Activated naive CD4-positive, alpha-beta T cell treated with anti-CD3 and anti-CD28 coated beads, Interleukin-2, amount 50 U/mL, for 72 hours (primary cell): ENCODE measurements at regions not wholly inside any gene's neighbourhood (a gene's known extent, or its start where the extent isn't known, plus 50 kb on each side); places are given as distances from the start of the nearest gene placed in this dataset.

Source experiments
- ATAC-seq, 2 donors: fragments of 150-1000 bp; cut with Tn5 transposase; 2 replicates each; pipeline ENCODE4 v1.10.0; 2021; ENCODE audit warnings: mild to moderate bottlenecking in 2 of 2, moderate library complexity in 2 of 2
- DNase-seq, 2 donors: peaks; one replicate each; pipeline ENCODE4 v3.0.0; 2021 to 2022; ENCODE audit warnings: low spot score in 2 of 2
- H3K27ac Mint-ChIP-seq, 2 donors: one replicate each; pipeline ENCODE4 v1.8.0; 2022; ENCODE audit warnings: mild to moderate bottlenecking in 2 of 2, mixed read lengths in 2 of 2
- H3K36me3 Mint-ChIP-seq, 2 donors: one replicate each; pipeline ENCODE4 v1.8.0; 2022; ENCODE audit warnings: mixed read lengths in 2 of 2
- H3K9me3 Mint-ChIP-seq, 2 donors: one replicate each; pipeline ENCODE4 v1.8.0; 2022; ENCODE audit warnings: mixed read lengths in 2 of 2

DNA sequence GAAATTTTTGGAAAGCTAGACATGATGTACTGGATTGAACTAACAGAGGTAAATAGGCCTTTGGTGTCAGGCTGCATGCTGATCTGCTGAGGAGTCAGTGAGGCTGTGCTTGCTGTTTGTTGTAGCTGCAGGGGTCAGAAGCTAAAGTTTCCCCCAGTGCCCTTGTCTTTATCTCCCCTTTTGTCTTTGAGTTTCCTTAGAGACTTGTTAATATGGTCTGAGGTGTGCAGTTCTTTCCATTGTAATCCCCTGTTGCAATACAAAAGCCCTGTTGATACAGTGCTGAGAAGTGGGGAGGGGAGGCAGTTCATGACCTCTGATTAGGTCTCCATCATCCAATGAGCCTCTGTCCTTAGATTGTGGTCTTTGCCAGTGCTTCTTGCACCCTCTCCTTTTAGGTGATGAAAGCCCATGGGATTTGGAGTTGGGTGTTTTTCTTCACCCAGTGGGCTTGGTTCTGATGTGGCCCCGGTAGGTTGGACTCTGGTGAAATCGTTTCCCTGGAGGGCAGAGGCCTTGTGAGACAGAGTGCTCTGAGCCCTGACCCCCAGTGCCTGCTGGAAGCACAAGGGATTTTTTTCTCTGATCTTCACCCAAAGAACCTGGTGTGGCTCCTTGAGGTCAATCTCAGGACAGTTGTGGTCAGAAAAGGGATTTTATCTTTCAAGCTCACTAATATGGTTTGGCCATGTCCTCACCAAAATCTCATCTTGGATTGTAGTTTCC lies 163.1 kb downstream of the TMEM18 start:
- H3K9me3 Mint-ChIP-seq = peaks cover 3 to 4% of the 10 kb centered on the region in 2 donors

GRCh38 chr2:510839-511238 lies 166.4 kb downstream of the TMEM18 start:
- no peak for ATAC-seq
- no peaks in the 10 kb centered on the region for H3K36me3 Mint-ChIP-seq
- H3K9me3 Mint-ChIP-seq = peaks cover 3 to 4% of the 10 kb centered on the region in 2 donors
- DNase-seq = no peak
- no peak overlapping the region for H3K27ac Mint-ChIP-seq

More for the DNA sequence above, 163.1 kb downstream of the TMEM18 start:
- DNase-seq (no peak), ATAC-seq (no peak)
- H3K27ac Mint-ChIP-seq = no peak overlapping the region
- H3K36me3 Mint-ChIP-seq = no peaks in the 10 kb centered on the region

DNA sequence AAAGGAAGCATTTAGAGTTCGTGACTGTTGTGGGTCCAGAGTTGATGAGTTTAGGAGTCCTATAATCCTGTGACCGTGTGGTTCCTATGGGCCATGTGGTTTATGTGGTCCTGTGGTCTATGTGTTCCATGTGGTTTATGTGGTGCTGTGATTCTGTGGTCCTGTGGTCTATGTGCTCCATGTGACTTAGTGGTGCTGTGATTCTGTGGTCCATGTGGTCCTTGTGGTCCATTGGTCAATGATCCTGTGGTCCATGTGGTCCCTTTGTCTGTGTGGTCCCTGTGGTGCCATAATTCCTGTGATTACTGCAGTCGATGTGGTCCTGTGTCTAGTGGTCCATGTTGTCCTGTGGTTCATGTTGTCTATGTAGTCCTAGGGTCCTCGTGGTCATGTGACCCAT lies 167.3 kb downstream of the TMEM18 start:
- DNase-seq (no peak), ATAC-seq (peak in 1 of 2 donors; percentile 33)
- H3K27ac Mint-ChIP-seq = peak overlapping the region in 1 of 2 donors; percentile 52
- no peaks in the 10 kb centered on the region for H3K36me3 Mint-ChIP-seq
- H3K9me3 Mint-ChIP-seq = peaks cover 3 to 4% of the 10 kb centered on the region in 2 donors

GRCh38 chr2:508121-508520 lies 169.1 kb downstream of the TMEM18 start:
- no peak for DNase-seq
- no peak for ATAC-seq
- peaks cover 3 to 4% of the 10 kb centered on the region in 2 donors for H3K9me3 Mint-ChIP-seq
- no peaks in the 10 kb centered on the region for H3K36me3 Mint-ChIP-seq
- no peak overlapping the region for H3K27ac Mint-ChIP-seq

DNA sequence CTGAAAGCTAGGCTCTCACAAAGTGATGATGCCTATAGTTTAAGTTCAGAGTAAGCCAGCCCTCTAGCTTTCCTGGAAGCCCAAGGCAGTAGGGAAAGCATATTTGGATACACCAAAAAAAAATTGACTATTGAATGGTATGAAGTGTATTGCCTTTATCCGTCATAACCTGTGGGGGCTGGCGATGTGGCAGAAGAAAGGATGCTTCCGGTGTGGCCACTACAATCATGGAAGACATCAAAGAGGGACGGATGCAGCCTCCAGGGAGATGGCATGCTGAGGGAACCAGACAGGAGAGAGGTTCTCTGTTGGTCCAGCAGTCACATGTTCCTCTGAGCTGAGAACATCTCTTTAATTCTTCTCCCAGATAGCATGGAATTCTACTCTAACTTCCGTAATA lies 170.3 kb downstream of the TMEM18 start:
- H3K27ac Mint-ChIP-seq = no peak overlapping the region
- H3K9me3 Mint-ChIP-seq = peaks cover 3 to 4% of the 10 kb centered on the region in 2 donors
- H3K36me3 Mint-ChIP-seq = no peaks in the 10 kb centered on the region
- ATAC-seq (no peak), DNase-seq (no peak)

- H3K9me3 Mint-ChIP-seq = peaks cover 3 to 4% of the 10 kb centered on the region in 2 donors
- DNase-seq (no peak), ATAC-seq (no peak)
- H3K27ac Mint-ChIP-seq = no peak overlapping the region
- H3K36me3 Mint-ChIP-seq = no peaks in the 10 kb centered on the region
Observed at GRCh38 chr2:506451-506850, 170.8 kb downstream of the TMEM18 start.

DNA sequence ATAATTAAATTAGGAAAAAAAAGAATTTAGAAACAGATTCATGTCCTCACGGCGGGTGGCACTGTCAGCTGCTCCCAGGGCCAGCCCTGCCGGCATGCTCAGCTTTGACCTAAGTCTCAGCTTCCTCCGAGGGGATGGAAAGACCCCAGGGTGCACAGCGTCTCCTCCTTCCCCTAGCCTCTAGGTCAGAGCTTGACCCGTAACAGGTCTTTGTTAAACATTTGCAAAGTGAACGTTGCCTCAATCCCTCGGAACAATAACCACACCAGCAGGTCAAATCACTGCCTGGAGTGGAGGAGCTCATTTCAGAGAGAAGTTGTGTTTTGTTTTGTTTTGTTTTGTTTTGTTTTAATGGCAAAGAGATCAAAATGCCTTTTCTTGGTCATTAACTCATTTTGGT lies 171.3 kb downstream of the TMEM18 start:
- Mint-ChIP-seq H3K27ac (no peak overlapping the region), H3K9me3 (peaks cover 3% of the 10 kb centered on the region in 2 donors), H3K36me3 (no peaks in the 10 kb centered on the region)
- no peak for ATAC-seq
- DNase-seq = no peak

GRCh38 chr2:503288-503999 lies 173.8 kb downstream of the TMEM18 start:
- no peaks in the 10 kb centered on the region for H3K36me3 Mint-ChIP-seq
- ATAC-seq (no peak), DNase-seq (no peak)
- no peaks in the 10 kb centered on the region for H3K9me3 Mint-ChIP-seq
- H3K27ac Mint-ChIP-seq = no peak overlapping the region

- no peak overlapping the region for H3K27ac Mint-ChIP-seq
- no peak for DNase-seq
Observed at GRCh38 chr2:502831-503230, 174.4 kb downstream of the TMEM18 start.

GRCh38 chr2:501667-502066 lies 175.5 kb downstream of the TMEM18 start:
- Mint-ChIP-seq H3K9me3 (no peaks in the 10 kb centered on the region), H3K36me3 (no peaks in the 10 kb centered on the region), H3K27ac (no peak overlapping the region)
- DNase-seq (no peak), ATAC-seq (no peak)

More at GRCh38 chr2:502831-503230, 174.4 kb downstream of the TMEM18 start:
- Mint-ChIP-seq H3K9me3 (no peaks in the 10 kb centered on the region), H3K36me3 (no peaks in the 10 kb centered on the region)
- ATAC-seq = no peak

GRCh38 chr2:501130-501529 lies 176.1 kb downstream of the TMEM18 start:
- no peaks in the 10 kb centered on the region for H3K36me3 Mint-ChIP-seq
- DNase-seq (no peak), ATAC-seq (no peak)
- H3K9me3 Mint-ChIP-seq = no peaks in the 10 kb centered on the region
- no peak overlapping the region for H3K27ac Mint-ChIP-seq

GRCh38 chr2:499726-500125 lies 177.5 kb downstream of the TMEM18 start:
- no peaks in the 10 kb centered on the region for H3K9me3 Mint-ChIP-seq
- DNase-seq = no peak
- no peaks in the 10 kb centered on the region for H3K36me3 Mint-ChIP-seq
- ATAC-seq = no peak
- no peak overlapping the region for H3K27ac Mint-ChIP-seq

- Mint-ChIP-seq H3K27ac (no peak overlapping the region), H3K9me3 (no peaks in the 10 kb centered on the region), H3K36me3 (no peaks in the 10 kb centered on the region)
- DNase-seq (no peak), ATAC-seq (no peak)
Observed at GRCh38 chr2:498493-499178, 178.6 kb downstream of the TMEM18 start.

- Mint-ChIP-seq H3K36me3 (no peaks in the 10 kb centered on the region), H3K9me3 (no peaks in the 10 kb centered on the region)
Observed at GRCh38 chr2:497770-498492, 179.3 kb downstream of the TMEM18 start.

GRCh38 chr2:496729-497128 lies 180.5 kb downstream of the TMEM18 start:
- H3K9me3 Mint-ChIP-seq = no peaks in the 10 kb centered on the region
- no peak for ATAC-seq
- DNase-seq = no peak
- H3K27ac Mint-ChIP-seq = peak overlapping the region in 1 of 2 donors; percentile 79
- H3K36me3 Mint-ChIP-seq = no peaks in the 10 kb centered on the region

More at GRCh38 chr2:497770-498492, 179.3 kb downstream of the TMEM18 start:
- DNase-seq (no peak), ATAC-seq (no peak)
- H3K27ac Mint-ChIP-seq = no peak overlapping the region

GRCh38 chr2:495745-496275 lies 181.4 kb downstream of the TMEM18 start:
- no peaks in the 10 kb centered on the region for H3K36me3 Mint-ChIP-seq
- ATAC-seq (no peak), DNase-seq (no peak)
- no peak overlapping the region for H3K27ac Mint-ChIP-seq
- H3K9me3 Mint-ChIP-seq = no peaks in the 10 kb centered on the region
